ENCODE measurements at regions not wholly inside any gene's neighbourhood (a gene's known extent, or its start where the extent isn't known, plus 50 kb on each side); places are given as distances from the start of the nearest gene placed in this dataset.

- TF ChIP-seq CTCF (conservative IDR thresholded peaks at IDR 0.05; ENCODE audit: low read length): no peak
- no peak for TF ChIP-seq EZH2phosphoT487 (IDR thresholded peaks at IDR 0.05; ENCODE audit: borderline replicate concordance, low read depth, low read length)
Observed at GRCh38 chr5:175015028-175015685, 290.8 kb downstream of the MSX2 start.
